Endothelial cell of umbilical vein (primary cell): ENCODE measurements at regions not wholly inside any gene's neighbourhood (a gene's known extent, or its start where the extent isn't known, plus 50 kb on each side); places are given as distances from the start of the nearest gene placed in this dataset.
A peak's percentile ranks its signal among the peaks of the same experiment; 100 is the strongest.

ENCODE experiments used
- BruUV-seq: library from RNA; stranded (reverse); fragments of 400-500 nt; replicated peaks from 2 replicates; lab custom pipeline; 2021; lab: Mats Ljungman, UMichigan
- CTCF ChIA-PET: fragments of 300-600, 350-600 bp; sonication (Branson Sonifier 250); formaldehyde crosslinking; loops from one replicate; lab custom pipeline; 2021; ENCODE audit warnings: antibody characterized with exemption, inconsistent platforms; lab: Charles Lee
- POLR2A ChIA-PET: fragments of 300-600, 350-600 bp; sonication (Branson Sonifier 250); formaldehyde crosslinking; loops from one replicate; lab custom pipeline; 2021; ENCODE audit warnings: antibody characterized with exemption, inconsistent platforms; lab: Charles Lee
- DNase-seq: peaks from one replicate; pipeline ENCODE4 v3.0.0-alpha.2; 2011; ENCODE audit warnings: low read depth, low spot score
- FAIRE-seq: peaks from 2 replicates; lab custom pipeline; 2011; peaks lifted over from hg19 to GRCh38; lab: Jason Lieb, UNC
- H2AFZ ChIP-seq: 2 replicates; pipeline ENCODE4 v1.6.0; 2012; ENCODE audit warnings: low read depth, low read length, control low read depth, inconsistent platforms
- H3K27ac ChIP-seq: 2 replicates; pipeline ENCODE4 v1.5.1; 2011; ENCODE audit warnings: low read depth, mild to moderate bottlenecking, control low read depth, low read length, moderate library complexity; ENCODE audit not compliant: insufficient read depth
- H3K27me3 ChIP-seq, 2 experiments: 2 replicates each; pipeline versions ENCODE4 v1.6.0 to v1.6.1; 2011; ENCODE audit warnings: low read length in 2 of 2, mixed read lengths in 1 of 2; ENCODE audit not compliant: control insufficient read depth in 2 of 2, insufficient read depth in 2 of 2
- H3K36me3 ChIP-seq, 2 experiments: 2 replicates in 1 of 2; 3 replicates in 1 of 2; pipeline ENCODE4 v1.5.1; 2011; ENCODE audit warnings: low read length in 2 of 2, mild to moderate bottlenecking in 1 of 2, moderate library complexity in 1 of 2; ENCODE audit not compliant: control insufficient read depth in 2 of 2, insufficient read depth in 2 of 2; ENCODE audit errors: extremely low read depth in 1 of 2
- H3K4me1 ChIP-seq: 3 replicates; pipeline ENCODE4 v1.5.1; 2011; ENCODE audit warnings: mild to moderate bottlenecking, low read length; ENCODE audit not compliant: control insufficient read depth, insufficient read depth; ENCODE audit errors: extremely low read depth
- H3K4me2 ChIP-seq: 2 replicates; pipeline ENCODE4 v1.6.1; 2011; ENCODE audit warnings: low read length, control low read depth, mixed read lengths; ENCODE audit not compliant: insufficient read depth
- H3K4me3 ChIP-seq, 3 experiments: fragments of 200-600 bp in 1 of 3; sonication (generic), shearing (Covaris generic) in 1 of 3; replicated peaks in 1 of 3; 2 replicates each; pipeline ENCODE4 v1.5.1; 2011 to 2016; ENCODE audit warnings: control low read depth in 3 of 3, low read length in 3 of 3, mild to moderate bottlenecking in 2 of 3, inconsistent platforms in 1 of 3, low read depth in 1 of 3, moderate library complexity in 1 of 3; ENCODE audit not compliant: insufficient read depth in 1 of 3
- H3K79me2 ChIP-seq: 2 replicates; pipeline ENCODE4 v1.6.0; 2012; ENCODE audit warnings: low read length, inconsistent platforms; ENCODE audit not compliant: control insufficient read depth, insufficient read depth
- H3K9ac ChIP-seq: replicated peaks from 2 replicates; pipeline ENCODE3; 2011; ENCODE audit warnings: low read length, control low read depth; ENCODE audit not compliant: insufficient read depth; ENCODE audit errors: extremely low read depth
- H3K9me1 ChIP-seq: replicated peaks from 3 replicates; pipeline ENCODE4 v1.6.0; 2011; ENCODE audit warnings: mild to moderate bottlenecking, low read length; ENCODE audit not compliant: control insufficient read depth, insufficient read depth; ENCODE audit errors: extremely low read depth
- H3K9me3 ChIP-seq: replicated peaks from 2 replicates; pipeline ENCODE4 v1.5.1; 2012; ENCODE audit warnings: low read length, inconsistent platforms; ENCODE audit not compliant: control insufficient read depth, insufficient read depth
- H4K20me1 ChIP-seq: replicated peaks from 2 replicates; pipeline ENCODE3; 2011; ENCODE audit warnings: mild to moderate bottlenecking, low read length; ENCODE audit not compliant: control insufficient read depth, insufficient read depth; ENCODE audit errors: extremely low read depth
- CTCF ChIP-seq, 2 donors: IDR thresholded peaks; 1 replicate in 1 of 2; 2 replicates in 1 of 2; pipeline ENCODE4 v1.5.1; 2011; ENCODE audit warnings: low read length in 2 of 2, mild to moderate bottlenecking in 2 of 2, moderate library complexity in 2 of 2, control low read depth in 1 of 2, inconsistent platforms in 1 of 2, low read depth in 1 of 2; ENCODE audit not compliant: insufficient read depth in 1 of 2; ENCODE audit errors: extremely low read depth in 1 of 2
- EZH2 ChIP-seq: IDR thresholded peaks from 2 replicates; pipeline ENCODE4 v1.6.1; 2012; ENCODE audit warnings: borderline replicate concordance, low read depth, mild to moderate bottlenecking, moderate library complexity, low read length, inconsistent platforms; ENCODE audit not compliant: severe bottlenecking
- FOS ChIP-seq: IDR thresholded peaks from 2 replicates; pipeline ENCODE4 v1.6.1; 2011; ENCODE audit warnings: mild to moderate bottlenecking, low read length, moderate library complexity, borderline replicate concordance; ENCODE audit not compliant: insufficient read depth
- GATA2 ChIP-seq: IDR thresholded peaks from 2 replicates; pipeline ENCODE4 v1.7.0; 2011; ENCODE audit warnings: low read depth, mild to moderate bottlenecking, moderate library complexity, mixed read lengths, low read length; ENCODE audit not compliant: insufficient read length, insufficient read depth
- JUN ChIP-seq: IDR thresholded peaks from 2 replicates; pipeline ENCODE4 v1.6.1; 2011; ENCODE audit warnings: borderline replicate concordance, low read depth; ENCODE audit not compliant: insufficient read length, insufficient read depth
- MAX ChIP-seq: IDR thresholded peaks from 2 replicates; pipeline ENCODE4 v1.6.1; 2011; ENCODE audit not compliant: insufficient read depth, insufficient read length
- MYC ChIP-seq: IDR thresholded peaks from one replicate; pipeline ENCODE4 v1.6.1; 2011; ENCODE audit warnings: mild to moderate bottlenecking, low read depth, low read length
- POLR2A ChIP-seq: IDR thresholded peaks from 2 replicates; pipeline ENCODE4 v1.6.1; 2012; ENCODE audit warnings: low read depth, mild to moderate bottlenecking, control low read depth, low read length
- POLR2AphosphoS5 ChIP-seq: IDR thresholded peaks from 2 replicates; pipeline ENCODE4 v1.6.1; 2012; ENCODE audit warnings: low read depth, mild to moderate bottlenecking, control low read depth, low read length, moderate library complexity; ENCODE audit not compliant: insufficient read depth
- dilution Hi-C: fragments of 300-500 bp; cut with MboI; formaldehyde crosslinking; loops from one replicate; pipeline ENCODE4 v1.15.0; 2019; ENCODE audit warnings: low sequenced_read_pairs; ENCODE audit not compliant: extremely low pct_ligation_motif_present
- intact Hi-C: fragments of 100-400 bp; cut with micrococcal nuclease; formaldehyde crosslinking; loops from one replicate; pipeline ENCODE4 v1.10.0; 2022

DNA sequence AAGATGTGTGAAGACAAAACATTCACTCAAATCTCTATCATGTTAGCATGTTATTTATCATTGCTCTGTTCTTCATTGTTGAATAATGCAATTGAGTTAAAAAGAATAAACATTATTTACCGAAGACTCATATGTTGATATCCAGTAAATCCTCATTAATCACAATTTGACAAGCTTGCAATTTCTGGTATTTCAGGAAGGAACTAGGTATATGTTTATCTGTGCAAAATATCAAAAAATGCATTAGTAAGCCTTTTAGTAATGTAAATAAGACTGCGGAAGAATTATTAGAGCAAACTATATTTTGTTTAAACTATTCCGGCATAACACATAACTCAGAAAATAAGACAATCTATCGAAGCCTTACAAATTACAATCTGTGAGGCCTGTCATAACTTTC is 222.7 kb upstream of the NOVA1 start:
- DNase-seq, result peak; percentile 53
- Histone ChIP-seq H3K9me1 (no peaks in the 10 kb centered on the region), H3K4me3 (peak overlapping the region in 1 of 3 experiments; percentile 11), H2AFZ (peak overlapping the region; percentile 48), H3K79me2 (no peaks in the 10 kb centered on the region), H3K36me3 (no peaks in the 10 kb centered on the region), H4K20me1 (no peaks in the 10 kb centered on the region), H3K9me3 (no peaks in the 10 kb centered on the region), H3K27me3 (no peaks in the 10 kb centered on the region), H3K9ac (no peak overlapping the region), H3K4me2 (peak overlapping the region; percentile 70), H3K4me1 (peaks cover 22% of the 10 kb centered on the region), H3K27ac (peak overlapping the region; percentile 48)
- ChIA-PET CTCF (interaction anchor here (1.1 to 2.3 kb wide), 6 partner anchors 13 to 96 kb away, joined by 3 to 9 read pairs (median 4); no protein-coding TSS in a partner anchor), POLR2A (no interaction called here)
- dilution Hi-C loops (no loop called here), intact Hi-C loops (no loop called here)
- no TSS peak for BruUV-seq
- peak; percentile 49 for FAIRE-seq
- TF ChIP-seq EZH2 (no peak), JUN (no peak), FOS (no peak), POLR2AphosphoS5 (no peak), CTCF (IDR thresholded peaks at IDR 0.05; ENCODE audit: extremely low read depth in 1 of 2, insufficient read depth in 1 of 2, low read depth in 1 of 2, low read length in 2 of 2) (no peak), GATA2 (no peak), MYC (no peak), MAX (no peak), POLR2A (no peak)
